DMS53 (cell line): ENCODE measurements at regions not wholly inside any gene's neighbourhood (a gene's known extent, or its start where the extent isn't known, plus 50 kb on each side); places are given as distances from the start of the nearest gene placed in this dataset.
"Not testable (repeated sequence)": the region's sequence is repeated elsewhere in the genome, so short reads cannot be mapped to it uniquely, and the experiment has no call there.

Experiments
- DNase-seq: peaks from one replicate; lab custom pipeline; 2025; lab: John Stamatoyannopoulos, UW

- no peak for DNase-seq
Measured at GRCh38 chr3:115388166-115388565, 235.1 kb upstream of the GAP43 start.

GRCh38 chr3:115388811-115389210 lies 234.5 kb upstream of the GAP43 start:
- DNase-seq: no peak

GRCh38 chr3:115396801-115397200 lies 226.5 kb upstream of the GAP43 start:
- DNase-seq: no peak

DNA sequence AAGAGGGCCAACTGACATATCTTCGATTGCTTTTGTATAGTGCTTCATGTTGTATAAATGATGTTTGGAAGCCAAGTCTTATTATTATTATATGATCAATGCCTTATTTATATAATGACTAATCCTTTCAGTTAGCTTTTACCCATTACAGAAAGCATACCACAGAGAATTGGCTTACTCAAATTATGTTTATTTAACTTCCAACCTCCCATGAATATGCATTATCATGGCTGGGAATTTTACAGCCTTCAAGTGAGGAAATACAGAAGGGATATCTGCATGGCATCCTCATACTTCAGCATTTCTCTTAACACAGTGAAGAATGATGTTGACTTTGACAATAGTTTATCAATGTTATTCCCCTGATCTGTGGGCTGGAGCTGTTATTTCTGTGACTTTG lies 225.9 kb upstream of the GAP43 start:
- no peak for DNase-seq

- DNase-seq: no peak
Measured at GRCh38 chr3:115398506-115398905, 224.8 kb upstream of the GAP43 start.

DNA sequence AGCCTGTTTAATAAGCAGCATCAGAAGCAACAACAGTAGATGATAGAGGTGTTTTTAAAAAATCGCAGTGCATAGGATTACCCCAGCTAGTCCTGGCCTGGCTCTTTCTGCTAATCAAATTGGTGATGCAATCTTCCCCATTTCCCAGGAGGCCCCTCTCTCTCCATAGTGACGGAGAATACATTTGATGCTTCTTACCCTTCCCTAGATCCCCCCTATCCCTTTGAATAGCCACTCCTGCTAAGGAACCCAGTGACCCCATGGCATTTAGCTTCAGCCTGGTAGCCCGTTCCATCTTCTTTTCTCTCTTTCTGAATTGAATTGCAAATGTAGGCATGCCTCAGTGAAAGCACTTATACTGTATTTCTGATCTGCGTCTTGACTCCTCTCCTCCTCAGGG lies 223.6 kb upstream of the GAP43 start:
- no peak for DNase-seq

GRCh38 chr3:115401298-115401697 lies 222.0 kb upstream of the GAP43 start:
- DNase-seq: no peak

GRCh38 chr3:115401851-115402501 lies 221.3 kb upstream of the GAP43 start:
- no peak for DNase-seq

DNA sequence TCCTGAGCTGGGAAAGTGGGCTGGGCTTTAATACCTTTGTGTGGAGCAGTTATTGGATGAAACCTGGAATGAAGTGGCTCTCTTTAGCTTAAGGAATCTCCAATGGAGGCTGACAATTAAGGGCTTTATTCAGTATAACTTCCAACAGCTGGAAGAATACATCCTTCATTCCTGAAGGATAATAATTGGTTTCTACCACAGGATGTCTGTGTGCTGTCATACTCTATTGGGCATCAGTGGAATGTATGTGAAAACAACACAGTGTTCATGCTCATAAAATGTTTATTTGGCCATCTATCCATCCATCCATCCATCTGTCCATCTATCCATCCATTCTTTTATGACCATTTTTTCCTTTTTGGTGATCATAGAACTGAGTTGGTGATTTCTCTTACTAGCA lies 220.7 kb upstream of the GAP43 start:
- DNase-seq: no peak

GRCh38 chr3:115403786-115404185 lies 219.5 kb upstream of the GAP43 start:
- DNase-seq: no peak

DNA sequence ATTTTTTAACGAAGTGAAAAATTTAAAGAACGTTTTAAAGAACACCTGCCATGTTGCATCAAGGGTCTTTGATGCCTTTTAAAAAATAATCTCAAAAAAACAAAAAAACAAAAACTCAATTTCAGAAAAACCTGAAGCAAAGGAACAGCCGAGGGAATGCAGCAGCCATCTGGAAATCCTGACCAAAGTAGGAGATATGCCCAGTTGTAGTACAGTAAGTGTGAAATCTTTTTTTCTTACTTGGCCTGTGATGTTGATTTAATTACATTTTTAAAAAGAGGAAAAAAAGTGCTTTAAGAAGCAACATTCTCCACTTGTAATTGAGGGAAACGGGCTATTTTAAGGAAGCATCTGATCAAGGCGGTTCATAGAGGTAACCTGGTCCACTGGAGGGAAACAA lies 213.7 kb upstream of the GAP43 start:
- no peak for DNase-seq

DNA sequence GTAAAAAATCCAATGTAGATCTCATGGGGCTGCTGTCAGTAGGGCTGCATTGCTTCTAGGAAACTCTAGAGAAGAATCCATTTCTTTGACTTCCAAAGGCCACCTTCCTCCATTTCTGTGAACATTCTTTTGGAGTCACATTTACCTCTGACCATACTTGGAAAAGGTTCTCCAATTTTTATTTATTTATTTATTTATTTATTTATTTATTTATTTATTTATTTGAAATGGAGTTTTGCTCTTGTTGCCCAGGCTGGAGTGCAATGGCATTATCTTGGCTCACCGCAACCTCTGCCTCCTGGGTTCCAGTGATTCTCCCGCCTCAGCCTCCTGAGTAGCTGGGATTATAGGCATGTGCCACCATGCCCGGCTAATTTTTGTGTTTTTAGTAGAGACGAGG lies 208.7 kb upstream of the GAP43 start:
- not testable (repeated sequence) for DNase-seq

- no peak for DNase-seq
Measured at GRCh38 chr3:115415246-115415996, 207.9 kb upstream of the GAP43 start.

GRCh38 chr3:115418583-115418982 lies 204.7 kb upstream of the GAP43 start:
- peak; percentile 66 for DNase-seq

- DNase-seq: no peak
Measured at GRCh38 chr3:115420086-115420485, 203.2 kb upstream of the GAP43 start.

- no peak for DNase-seq
Measured at GRCh38 chr3:115423170-115423569, 200.1 kb upstream of the GAP43 start.

- no peak for DNase-seq
Measured at GRCh38 chr3:115428841-115429240, 194.5 kb upstream of the GAP43 start.

DNA sequence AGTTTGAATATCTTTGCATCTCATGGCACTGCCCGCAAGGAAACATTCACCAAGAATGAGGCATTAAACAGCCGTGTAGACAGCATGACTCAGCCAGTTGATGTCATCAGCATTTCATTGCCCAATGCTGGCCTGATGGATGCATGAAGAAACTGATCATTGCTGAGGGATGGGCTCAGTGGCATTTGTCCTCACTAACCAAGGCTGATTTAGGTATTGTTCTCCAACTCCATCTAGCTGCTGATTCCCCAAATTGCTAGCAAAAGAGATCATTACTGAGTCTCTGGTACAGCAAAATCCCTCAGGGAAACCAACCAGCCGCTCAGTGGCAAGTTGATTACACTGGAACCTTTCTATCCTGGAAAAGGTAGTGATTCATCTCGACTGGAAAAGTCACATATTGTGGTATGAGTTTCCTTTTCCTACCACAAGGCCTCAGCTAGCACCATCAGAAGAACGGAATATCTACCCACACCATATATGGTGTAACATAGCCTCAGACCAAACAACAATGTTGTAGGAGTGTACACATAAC lies 186.5 kb upstream of the GAP43 start:
- DNase-seq: peak; percentile 51

- DNase-seq: no peak
Measured at GRCh38 chr3:115438799-115439198, 184.5 kb upstream of the GAP43 start.

DNA sequence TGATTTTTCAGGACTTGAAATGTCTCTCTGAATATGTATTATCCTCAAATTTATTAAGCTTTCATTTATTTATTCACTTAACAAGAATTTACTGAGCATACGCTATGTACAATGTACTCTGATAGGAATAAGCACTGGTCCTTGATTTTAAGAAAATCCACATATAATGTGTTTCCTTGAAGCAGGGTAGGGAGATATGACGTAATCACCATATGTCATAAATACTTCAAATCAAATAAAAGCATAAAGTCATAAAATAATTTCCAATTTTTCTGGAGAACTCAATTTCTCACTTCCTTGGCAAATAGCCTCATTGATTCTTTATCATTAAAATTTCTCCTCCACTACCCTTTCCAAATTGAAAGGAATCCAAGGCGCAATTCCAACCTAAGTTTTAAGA lies 177.8 kb upstream of the GAP43 start:
- no peak for DNase-seq

DNA sequence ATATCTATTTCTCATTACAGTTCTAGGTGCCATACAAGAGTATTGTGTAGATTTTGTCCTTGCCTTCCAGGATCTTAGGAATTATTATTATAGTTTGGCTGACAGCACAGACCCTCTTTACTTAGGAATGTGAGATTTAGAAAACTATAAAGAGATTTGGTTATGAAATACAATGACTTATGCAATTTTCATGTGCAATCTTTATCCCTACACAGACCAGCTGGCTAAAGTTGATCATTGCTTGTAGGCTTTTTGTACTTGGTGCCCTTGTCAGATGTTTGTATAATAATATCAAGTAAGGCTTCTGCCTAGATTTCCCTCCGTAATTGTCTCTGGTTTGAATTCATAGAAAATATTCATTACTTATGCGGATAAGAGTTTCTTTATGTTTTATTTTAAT lies 174.5 kb upstream of the GAP43 start:
- no peak for DNase-seq

DNA sequence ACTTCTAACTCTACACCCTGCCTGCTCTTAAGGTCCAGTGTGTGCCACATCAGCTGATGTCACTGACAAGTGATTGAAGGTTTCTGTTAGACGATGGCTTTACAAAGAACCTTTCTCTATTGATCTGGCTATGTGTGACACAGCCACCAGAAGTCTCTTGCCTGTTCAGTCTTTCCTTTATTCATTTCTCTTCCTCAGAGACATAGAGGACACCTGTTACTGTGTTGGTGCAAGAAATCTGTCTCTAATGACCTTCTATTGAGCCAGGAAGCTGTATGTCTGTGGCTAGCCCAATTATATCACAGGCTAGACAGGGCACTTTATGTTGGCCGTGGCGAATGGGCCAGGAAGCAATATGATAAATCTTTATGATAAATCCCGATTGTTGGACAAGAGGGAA lies 173.3 kb upstream of the GAP43 start:
- DNase-seq: no peak

DNA sequence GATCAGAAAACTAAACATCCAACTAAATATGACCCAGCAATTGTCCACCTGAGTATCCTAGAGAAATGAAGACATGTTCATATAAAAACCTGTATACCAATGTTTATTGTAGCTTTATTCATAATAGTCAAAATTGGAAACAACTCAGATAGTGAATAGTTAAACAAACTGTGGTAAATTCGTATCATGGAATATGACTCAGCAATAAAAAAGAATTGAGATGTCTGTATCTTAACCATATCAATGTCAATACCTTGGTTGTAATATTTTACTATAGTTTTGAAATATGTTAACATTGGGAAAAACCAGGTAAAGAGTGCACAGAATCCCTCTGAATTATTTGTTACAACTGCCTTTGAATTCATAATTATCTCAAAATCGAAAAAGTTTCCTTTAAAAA lies 159.3 kb upstream of the GAP43 start:
- no peak for DNase-seq

DNA sequence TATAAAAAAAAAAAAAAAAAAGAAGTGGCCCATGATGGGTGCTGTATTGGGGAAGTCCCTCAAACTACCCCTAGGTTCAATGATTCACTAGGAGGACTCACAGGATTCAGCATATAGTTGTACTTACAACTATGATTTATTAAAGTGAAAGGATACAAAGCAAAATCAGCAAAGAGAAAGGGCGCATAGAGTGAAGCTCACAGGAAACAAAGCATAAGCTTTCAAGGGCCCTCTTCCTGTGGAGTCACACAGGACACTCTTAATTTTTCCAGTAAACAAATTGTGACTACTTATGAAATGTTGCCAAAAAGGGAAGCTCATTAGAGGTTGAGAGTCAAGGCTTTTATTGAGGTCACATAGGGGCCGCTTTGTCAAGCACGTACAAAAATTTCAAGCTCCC lies 153.7 kb upstream of the GAP43 start:
- DNase-seq: peak; percentile 45
